Caco-2 (cell line): ENCODE measurements at regions not wholly inside any gene's neighbourhood (a gene's known extent, or its start where the extent isn't known, plus 50 kb on each side); places are given as distances from the start of the nearest gene placed in this dataset.

Experiments used
- BruUV-seq: library from RNA; stranded (reverse); fragments of 400-500 nt; replicated peaks from 2 replicates; lab custom pipeline; 2021; lab: Mats Ljungman, UMichigan
- CTCF ChIA-PET: fragments of 300-600 bp; sonication (Branson Sonifier 250); formaldehyde crosslinking; loops from one replicate; lab custom pipeline; 2022; ENCODE audit warnings: antibody characterized with exemption; lab: Charles Lee
- POLR2A ChIA-PET: fragments of 300-600 bp; sonication (Branson Sonifier 250); formaldehyde crosslinking; loops from one replicate; lab custom pipeline; 2022; ENCODE audit warnings: antibody characterized with exemption; lab: Charles Lee
- DNase-seq, 2 experiments: peaks; one replicate each; pipeline versions ENCODE4 v3.0.0 to v3.0.0-alpha.2; 2020 to 2022
- H3K27me3 ChIP-seq: replicated peaks from 2 replicates; pipeline ENCODE4 v1.6.0; 2011; ENCODE audit warnings: low read length; ENCODE audit not compliant: control insufficient read depth, insufficient read depth
- H3K36me3 ChIP-seq: 2 replicates; pipeline ENCODE4 v1.5.1; 2011; ENCODE audit warnings: low read length; ENCODE audit not compliant: control insufficient read depth, insufficient read depth
- H3K4me1 ChIP-seq: fragments of 250-450 bp; sonication (Bioruptor Pico); 2 replicates; pipeline ENCODE4 v1.5.1; 2020; ENCODE audit warnings: mild to moderate bottlenecking
- H3K4me3 ChIP-seq: 2 replicates; pipeline ENCODE4 v1.5.1; 2011; ENCODE audit warnings: low read depth, mild to moderate bottlenecking, control low read depth, low read length
- H3K9me3 ChIP-seq: fragments of 250-450 bp; sonication (Bioruptor Pico); 2 replicates; pipeline ENCODE4 v1.5.1; 2020; ENCODE audit warnings: mild to moderate bottlenecking, moderate library complexity
- H3K27ac Mint-ChIP-seq: one replicate; pipeline ENCODE4 v1.8.0; 2022; ENCODE audit warnings: mixed read lengths; ENCODE audit not compliant: unreplicated experiment
- H3K27me3 Mint-ChIP-seq: one replicate; pipeline ENCODE4 v1.8.0; 2022; ENCODE audit warnings: mixed read lengths; ENCODE audit not compliant: insufficient read depth, unreplicated experiment
- H3K36me3 Mint-ChIP-seq: one replicate; pipeline ENCODE4 v1.8.0; 2022; ENCODE audit warnings: mild to moderate bottlenecking, mixed read lengths; ENCODE audit not compliant: insufficient read depth, unreplicated experiment
- H3K4me1 Mint-ChIP-seq: one replicate; pipeline ENCODE4 v1.8.0; 2022; ENCODE audit warnings: low read depth, mixed read lengths; ENCODE audit not compliant: unreplicated experiment
- H3K4me3 Mint-ChIP-seq: one replicate; pipeline ENCODE4 v1.8.0; 2022; ENCODE audit warnings: mild to moderate bottlenecking, moderate library complexity, mixed read lengths; ENCODE audit not compliant: unreplicated experiment
- H3K9me3 Mint-ChIP-seq: one replicate; pipeline ENCODE4 v1.8.0; 2022; ENCODE audit warnings: mixed read lengths; ENCODE audit not compliant: unreplicated experiment
- intact Hi-C: fragments of 100-400 bp; cut with micrococcal nuclease; formaldehyde crosslinking; loops from one replicate; pipeline ENCODE4 v1.10.0; 2022; ENCODE audit not compliant: unreplicated experiment
- TF ChIP-seq, protein P1 (sequence below), 2 experiments: fragments of 200-600 bp in 1 of 2; IDR thresholded peaks; 1 replicate in 1 of 2; 2 replicates in 1 of 2; pipeline versions ENCODE4 v1.5.1 to v1.8.0; 2011 to 2022; ENCODE audit warnings: antibody characterized with exemption in 1 of 2, control low read depth in 1 of 2, inconsistent platforms in 1 of 2, low read depth in 1 of 2, low read length in 1 of 2, mild to moderate bottlenecking in 1 of 2, moderate library complexity in 1 of 2; ENCODE audit not compliant: insufficient read depth in 1 of 2, severe bottlenecking in 1 of 2, unreplicated experiment in 1 of 2

DNA sequence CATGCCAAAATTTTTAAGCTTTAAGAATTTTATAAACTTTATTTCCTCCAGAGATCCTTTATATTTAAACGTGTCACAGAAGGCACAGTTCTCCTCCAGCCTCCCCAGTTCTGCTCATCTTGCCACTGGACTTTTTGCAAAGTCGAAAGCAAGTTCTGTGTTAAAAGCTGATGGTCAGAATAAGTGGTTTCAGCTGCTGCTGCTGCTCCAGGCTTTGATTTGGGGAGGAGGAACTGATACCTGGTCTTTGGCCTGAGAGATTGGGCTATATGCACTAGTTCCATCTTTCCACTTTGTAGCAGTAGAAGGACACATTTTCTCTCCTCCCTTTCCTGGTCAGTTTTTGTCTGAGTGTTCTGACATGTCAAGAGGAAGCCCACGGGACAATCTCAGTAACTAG is 435.9 kb upstream of the PHF14 start:
- Histone ChIP-seq H3K36me3 (no peaks in the 10 kb centered on the region), H3K9me3 (no peaks in the 10 kb centered on the region), H3K27me3 (no peaks in the 10 kb centered on the region; the same call in 1 of the 2 replicates), H3K4me3 (no peak overlapping the region), H3K4me1 (no peaks in the 10 kb centered on the region)
- BruUV-seq, result no TSS peak
- Mint-ChIP-seq H3K36me3 (no peaks in the 10 kb centered on the region), H3K27ac (no peak overlapping the region), H3K9me3 (no peaks in the 10 kb centered on the region), H3K4me3 (no peak overlapping the region), H3K27me3 (no peaks in the 10 kb centered on the region), H3K4me1 (no peaks in the 10 kb centered on the region)
- CTCF ChIA-PET, result no interaction called here
- DNase-seq, result no peak
- POLR2A ChIA-PET, result no interaction called here
- TF ChIP-seq, protein P1, sequence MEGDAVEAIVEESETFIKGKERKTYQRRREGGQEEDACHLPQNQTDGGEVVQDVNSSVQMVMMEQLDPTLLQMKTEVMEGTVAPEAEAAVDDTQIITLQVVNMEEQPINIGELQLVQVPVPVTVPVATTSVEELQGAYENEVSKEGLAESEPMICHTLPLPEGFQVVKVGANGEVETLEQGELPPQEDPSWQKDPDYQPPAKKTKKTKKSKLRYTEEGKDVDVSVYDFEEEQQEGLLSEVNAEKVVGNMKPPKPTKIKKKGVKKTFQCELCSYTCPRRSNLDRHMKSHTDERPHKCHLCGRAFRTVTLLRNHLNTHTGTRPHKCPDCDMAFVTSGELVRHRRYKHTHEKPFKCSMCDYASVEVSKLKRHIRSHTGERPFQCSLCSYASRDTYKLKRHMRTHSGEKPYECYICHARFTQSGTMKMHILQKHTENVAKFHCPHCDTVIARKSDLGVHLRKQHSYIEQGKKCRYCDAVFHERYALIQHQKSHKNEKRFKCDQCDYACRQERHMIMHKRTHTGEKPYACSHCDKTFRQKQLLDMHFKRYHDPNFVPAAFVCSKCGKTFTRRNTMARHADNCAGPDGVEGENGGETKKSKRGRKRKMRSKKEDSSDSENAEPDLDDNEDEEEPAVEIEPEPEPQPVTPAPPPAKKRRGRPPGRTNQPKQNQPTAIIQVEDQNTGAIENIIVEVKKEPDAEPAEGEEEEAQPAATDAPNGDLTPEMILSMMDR (IDR thresholded peaks at IDR 0.05; ENCODE audit: insufficient read depth in 1 of 2, low read depth in 1 of 2, low read length in 1 of 2, severe bottlenecking in 1 of 2, unreplicated experiment in 1 of 2), result no peak
- intact Hi-C loops, result no loop called here

DNA sequence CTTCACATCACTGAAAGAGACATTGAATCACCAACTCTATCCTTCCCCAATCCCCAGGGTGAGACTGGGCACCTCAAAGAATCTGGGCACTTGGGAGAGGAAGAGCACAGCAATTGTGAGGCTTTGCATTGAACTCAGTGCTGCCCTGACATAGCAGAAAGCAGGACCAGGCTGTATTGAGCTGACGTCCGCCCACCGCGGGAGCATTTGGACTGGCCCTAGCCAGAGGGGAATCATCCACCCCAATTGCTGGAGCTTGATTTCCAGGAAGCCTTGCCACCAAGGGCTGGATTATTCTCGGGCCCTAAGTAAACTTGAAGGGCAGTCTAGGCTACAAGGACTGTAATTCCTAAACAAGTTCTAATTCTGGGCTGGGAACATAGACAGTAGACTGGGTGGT is 416.3 kb upstream of the PHF14 start:
- no TSS peak for BruUV-seq
- H3K27me3 Mint-ChIP-seq, result no peaks in the 10 kb centered on the region
- CTCF ChIA-PET, result no interaction called here
- Histone ChIP-seq H3K9me3 (no peaks in the 10 kb centered on the region), H3K4me3 (no peak overlapping the region), H3K4me1 (no peaks in the 10 kb centered on the region), H3K27me3 (no peaks in the 10 kb centered on the region), H3K36me3 (no peaks in the 10 kb centered on the region)
- no peak overlapping the region for H3K4me3 Mint-ChIP-seq
- DNase-seq, result no peak
- TF ChIP-seq, protein P1 (IDR thresholded peaks at IDR 0.05; ENCODE audit: insufficient read depth in 1 of 2, low read depth in 1 of 2, low read length in 1 of 2, severe bottlenecking in 1 of 2, unreplicated experiment in 1 of 2), result no peak
- no peaks in the 10 kb centered on the region for H3K9me3 Mint-ChIP-seq
- POLR2A ChIA-PET, result no interaction called here
- no peak overlapping the region for H3K27ac Mint-ChIP-seq
- intact Hi-C loops, result no loop called here
- no peaks in the 10 kb centered on the region for H3K4me1 Mint-ChIP-seq
- no peaks in the 10 kb centered on the region for H3K36me3 Mint-ChIP-seq

DNA sequence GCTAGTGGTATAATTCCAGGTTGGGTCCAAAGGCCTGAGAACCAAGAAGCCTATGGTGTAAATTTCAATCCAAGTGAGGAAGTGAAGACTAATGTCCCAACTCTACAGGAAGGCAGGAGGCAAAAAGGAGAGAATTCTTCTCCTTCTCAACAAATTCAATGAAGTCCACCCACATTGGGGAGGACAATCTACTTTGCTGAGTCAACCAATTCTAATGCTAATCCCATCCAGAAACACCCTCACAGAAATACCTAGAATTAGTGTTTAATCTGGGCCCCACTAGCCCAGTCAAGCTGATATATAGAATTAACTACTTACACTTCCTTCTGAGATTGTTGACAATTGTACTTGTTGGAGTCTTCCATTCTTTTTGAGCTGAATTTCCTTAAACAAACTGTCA is 413.2 kb upstream of the PHF14 start:
- POLR2A ChIA-PET, result no interaction called here
- no TSS peak for BruUV-seq
- Mint-ChIP-seq H3K4me3 (no peak overlapping the region), H3K9me3 (no peaks in the 10 kb centered on the region), H3K4me1 (no peaks in the 10 kb centered on the region), H3K27me3 (no peaks in the 10 kb centered on the region), H3K27ac (no peak overlapping the region), H3K36me3 (no peaks in the 10 kb centered on the region)
- Histone ChIP-seq H3K4me3 (no peak overlapping the region), H3K9me3 (no peaks in the 10 kb centered on the region), H3K36me3 (no peaks in the 10 kb centered on the region), H3K27me3 (no peaks in the 10 kb centered on the region), H3K4me1 (no peaks in the 10 kb centered on the region)
- TF ChIP-seq, protein P1 (IDR thresholded peaks at IDR 0.05; ENCODE audit: insufficient read depth in 1 of 2, low read depth in 1 of 2, low read length in 1 of 2, severe bottlenecking in 1 of 2, unreplicated experiment in 1 of 2), result no peak
- DNase-seq, result no peak
- intact Hi-C loops, result no loop called here
- CTCF ChIA-PET, result no interaction called here
